ENCODE measurements at regions not wholly inside any gene's neighbourhood (a gene's known extent, or its start where the extent isn't known, plus 50 kb on each side); places are given as distances from the start of the nearest gene placed in this dataset.

GRCh38 chr2:88810017-88810416 is 118.5 kb downstream of the RPIA start:
- Histone ChIP-seq H3K27ac (ENCODE audit: low read length) (no peak overlapping the region), H3K4me2 (ENCODE audit: low read length) (no peak overlapping the region)

DNA sequence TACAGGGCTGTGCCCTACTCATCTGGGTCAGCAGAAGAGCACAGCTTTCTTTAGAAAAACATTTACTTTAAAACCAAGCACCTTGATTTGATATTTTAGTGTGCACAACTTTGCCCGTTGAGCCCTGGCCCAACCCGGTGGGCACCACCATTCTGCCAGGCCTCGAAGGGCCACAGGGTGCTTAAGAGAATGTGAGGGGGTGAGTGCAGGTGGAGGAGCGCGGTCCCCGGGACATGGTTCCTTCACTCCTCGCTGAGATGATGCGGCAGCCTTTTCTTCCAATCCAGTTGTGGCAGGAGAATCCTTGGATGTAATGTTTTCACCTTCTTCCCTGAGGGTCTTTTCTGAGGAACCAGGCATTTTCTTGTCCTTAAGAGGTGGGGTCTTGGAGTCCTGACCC is 119.0 kb downstream of the RPIA start:
- Histone ChIP-seq H3K4me3 (ENCODE audit: low read length) (no peak overlapping the region), H3K9me2 (ENCODE audit: insufficient read depth, low read length) (no peaks in the 10 kb centered on the region), H2AFZ (ENCODE audit: low read depth, low read length) (no peak overlapping the region), H3K9ac (ENCODE audit: low read length) (no peak overlapping the region), H4K20me1 (ENCODE audit: insufficient read depth) (no peaks in the 10 kb centered on the region), H3K79me2 (replicated peaks; ENCODE audit: insufficient read depth, low read length) (no peaks in the 10 kb centered on the region), H3F3A (ENCODE audit: insufficient read depth, low read length, poor library complexity, severe bottlenecking) (no peaks in the 10 kb centered on the region), H3K27me3 (ENCODE audit: insufficient read depth, low read depth, low read length) (no peaks in the 10 kb centered on the region), H3K9me3 (ENCODE audit: low read length) (peaks cover 3% of the 10 kb centered on the region), H3K36me3 (ENCODE audit: insufficient read depth, low read length) (no peaks in the 10 kb centered on the region), H3K27ac (ENCODE audit: low read length) (no peak overlapping the region), H3K4me2 (ENCODE audit: low read length) (no peak overlapping the region)
- TF ChIP-seq RAD21 (conservative IDR thresholded peaks at IDR 0.05) (no peak), REST (IDR thresholded peaks at IDR 0.05; ENCODE audit: borderline replicate concordance) (no peak), POLR2AphosphoS5 (IDR thresholded peaks at IDR 0.05) (no peak), EZH2 (IDR thresholded peaks at IDR 0.05; ENCODE audit: borderline replicate concordance, insufficient read depth, low read length, poor library complexity, severe bottlenecking) (no peak), CTCF (IDR thresholded peaks at IDR 0.05; ENCODE audit: poor library complexity, severe bottlenecking) (no peak), EP300 (conservative IDR thresholded peaks at IDR 0.05; ENCODE audit: poor library complexity, severe bottlenecking) (no peak), SMC3 (conservative IDR thresholded peaks at IDR 0.05; ENCODE audit: poor library complexity) (no peak)

More at GRCh38 chr2:88810017-88810416, 118.5 kb downstream of the RPIA start:
- no peaks in the 10 kb centered on the region for H3K36me3 ChIP-seq (ENCODE audit: insufficient read depth, low read length)
- H3K9ac ChIP-seq (ENCODE audit: low read length): no peak overlapping the region
- H3K4me3 ChIP-seq (ENCODE audit: low read length): no peak overlapping the region
- no peaks in the 10 kb centered on the region for H4K20me1 ChIP-seq (ENCODE audit: insufficient read depth)
- no peaks in the 10 kb centered on the region for H3K79me2 ChIP-seq (replicated peaks; ENCODE audit: insufficient read depth, low read length)
- TF ChIP-seq SMC3 (conservative IDR thresholded peaks at IDR 0.05; ENCODE audit: poor library complexity) (no peak), MXI1 (conservative IDR thresholded peaks at IDR 0.05; ENCODE audit: poor library complexity, severe bottlenecking) (no peak), TAF1 (IDR thresholded peaks at IDR 0.05; ENCODE audit: low read depth) (no peak), RAD21 (conservative IDR thresholded peaks at IDR 0.05) (no peak), EP300 (conservative IDR thresholded peaks at IDR 0.05; ENCODE audit: poor library complexity, severe bottlenecking) (no peak), CTCF (IDR thresholded peaks at IDR 0.05; ENCODE audit: poor library complexity, severe bottlenecking) (no peak), REST (IDR thresholded peaks at IDR 0.05; ENCODE audit: borderline replicate concordance) (no peak), POLR2AphosphoS5 (IDR thresholded peaks at IDR 0.05) (no peak)
- no peaks in the 10 kb centered on the region for H3K9me3 ChIP-seq (ENCODE audit: low read length)
- H2AFZ ChIP-seq (ENCODE audit: low read depth, low read length): no peak overlapping the region
- H3K27me3 ChIP-seq (ENCODE audit: insufficient read depth, low read depth, low read length): no peaks in the 10 kb centered on the region
- H3K9me2 ChIP-seq (ENCODE audit: insufficient read depth, low read length): no peaks in the 10 kb centered on the region
- no peaks in the 10 kb centered on the region for H3F3A ChIP-seq (ENCODE audit: insufficient read depth, low read length, poor library complexity, severe bottlenecking)
